Neural cell (in vitro differentiated cells): ENCODE measurements at regions not wholly inside any gene's neighbourhood (a gene's known extent, or its start where the extent isn't known, plus 50 kb on each side); places are given as distances from the start of the nearest gene placed in this dataset.

Experiments
- H2AFZ ChIP-seq: fragments of 200-600, 300-800 bp; sonication (generic), shearing (Covaris generic); 2 replicates; pipeline ENCODE4 v1.6.0; 2014; ENCODE audit warnings: low read depth, mild to moderate bottlenecking, antibody characterized with exemption, low read length, moderate library complexity
- H3F3A ChIP-seq: fragments of 200-600 bp; shearing (Covaris generic); 2 replicates; pipeline ENCODE4 v1.6.1; 2016; ENCODE audit warnings: mild to moderate bottlenecking, moderate library complexity, mixed read lengths, antibody characterized with exemption, low read length; ENCODE audit not compliant: insufficient read depth, poor library complexity, severe bottlenecking
- H3K27ac ChIP-seq: fragments of 200-600, 300-800 bp; sonication (generic), shearing (Covaris generic); 2 replicates; pipeline ENCODE4 v1.5.1; 2014; ENCODE audit warnings: mild to moderate bottlenecking, low read length, moderate library complexity
- H3K27me3 ChIP-seq: fragments of 300-800, 200-600 bp; sonication (generic), shearing (Covaris generic); 2 replicates; pipeline ENCODE4 v1.6.0; 2014; ENCODE audit warnings: mild to moderate bottlenecking, low read depth, low read length, moderate library complexity; ENCODE audit not compliant: insufficient read depth
- H3K36me3 ChIP-seq: fragments of 300-800, 200-600 bp; sonication (generic), shearing (Covaris generic); 2 replicates; pipeline ENCODE4 v1.5.1; 2014; ENCODE audit warnings: mild to moderate bottlenecking, antibody characterized with exemption, low read length, moderate library complexity; ENCODE audit not compliant: insufficient read depth
- H3K4me2 ChIP-seq: fragments of 300-800, 200-600 bp; sonication (generic), shearing (Covaris generic); 2 replicates; pipeline ENCODE4 v1.6.0; 2014; ENCODE audit warnings: mild to moderate bottlenecking, low read length
- H3K4me3 ChIP-seq: fragments of 300-800, 200-600 bp; sonication (generic), shearing (Covaris generic); 2 replicates; pipeline ENCODE4 v1.5.1; 2014; ENCODE audit warnings: mild to moderate bottlenecking, low read length, moderate library complexity
- H3K79me2 ChIP-seq: fragments of 200-600 bp; shearing (Covaris generic); replicated peaks from 2 replicates; pipeline ENCODE4 v1.6.0; 2014; ENCODE audit warnings: mild to moderate bottlenecking, low read length, moderate library complexity; ENCODE audit not compliant: insufficient read depth
- H3K9ac ChIP-seq: fragments of 300-800, 200-600 bp; sonication (generic), shearing (Covaris generic); 2 replicates; pipeline ENCODE4 v1.6.1; 2016; ENCODE audit warnings: mild to moderate bottlenecking, low read length, mixed read lengths
- H3K9me2 ChIP-seq: fragments of 200-600 bp; shearing (Covaris generic); 2 replicates; pipeline ENCODE4 v1.6.1; 2016; ENCODE audit warnings: mild to moderate bottlenecking, low read length, mixed read lengths; ENCODE audit not compliant: insufficient read depth
- H3K9me3 ChIP-seq: fragments of 200-600, 300-800 bp; sonication (generic), shearing (Covaris generic); 2 replicates; pipeline ENCODE4 v1.6.1; 2016; ENCODE audit warnings: mild to moderate bottlenecking, mixed run types, low read length, moderate library complexity, mixed read lengths
- H4K20me1 ChIP-seq: fragments of 200-600 bp; shearing (Covaris generic); 2 replicates; pipeline ENCODE4 v1.6.1; 2016; ENCODE audit warnings: mild to moderate bottlenecking, mixed run types; ENCODE audit not compliant: insufficient read depth
- CTCF ChIP-seq: fragments of 450-650 bp; IDR thresholded peaks from 2 replicates; pipeline ENCODE4 v1.5.1; 2014; ENCODE audit warnings: antibody characterized with exemption, mild to moderate bottlenecking, moderate library complexity; ENCODE audit not compliant: poor library complexity, severe bottlenecking
- EP300 ChIP-seq: fragments of 450-650 bp; conservative IDR thresholded peaks from 2 replicates; pipeline ENCODE4 v1.6.1; 2014; ENCODE audit warnings: antibody characterized with exemption, mild to moderate bottlenecking, moderate library complexity; ENCODE audit not compliant: poor library complexity, severe bottlenecking
- EZH2 ChIP-seq: fragments of 200-600, 300-800 bp; shearing (Covaris generic), sonication (generic); IDR thresholded peaks from 2 replicates; pipeline ENCODE4 v1.6.1; 2014; ENCODE audit warnings: antibody characterized with exemption, low read length, borderline replicate concordance, mild to moderate bottlenecking; ENCODE audit not compliant: insufficient read depth, poor library complexity, severe bottlenecking
- MXI1 ChIP-seq: fragments of 450-650 bp; conservative IDR thresholded peaks from 2 replicates; pipeline ENCODE4 v1.6.1; 2014; ENCODE audit warnings: antibody characterized with exemption, mild to moderate bottlenecking; ENCODE audit not compliant: poor library complexity, severe bottlenecking
- POLR2AphosphoS5 ChIP-seq: IDR thresholded peaks from 2 replicates; pipeline ENCODE4 v1.6.1; 2012
- RAD21 ChIP-seq: fragments of 450-650 bp; conservative IDR thresholded peaks from 2 replicates; pipeline ENCODE4 v1.6.1; 2014; ENCODE audit warnings: antibody characterized with exemption, mild to moderate bottlenecking, moderate library complexity
- REST ChIP-seq: IDR thresholded peaks from 2 replicates; pipeline ENCODE4 v1.6.1; 2012; ENCODE audit warnings: borderline replicate concordance
- SMC3 ChIP-seq: fragments of 450-650 bp; conservative IDR thresholded peaks from 2 replicates; pipeline ENCODE4 v1.6.1; 2014; ENCODE audit warnings: antibody characterized with exemption, mild to moderate bottlenecking, moderate library complexity; ENCODE audit not compliant: poor library complexity
- TAF1 ChIP-seq: IDR thresholded peaks from 2 replicates; pipeline ENCODE4 v1.6.1; 2012; ENCODE audit warnings: low read depth

GRCh38 chr15:81473177-81473576 is 99.2 kb upstream of the TMC3 start:
- no peak overlapping the region for H3K4me2 ChIP-seq
- H3F3A ChIP-seq: no peaks in the 10 kb centered on the region
- no peaks in the 10 kb centered on the region for H3K9me2 ChIP-seq
- no peaks in the 10 kb centered on the region for H3K9me3 ChIP-seq
- no peaks in the 10 kb centered on the region for H3K36me3 ChIP-seq
- no peaks in the 10 kb centered on the region for H4K20me1 ChIP-seq
- no peak overlapping the region for H3K4me3 ChIP-seq
- H3K79me2 ChIP-seq: no peaks in the 10 kb centered on the region
- H3K27ac ChIP-seq: no peak overlapping the region
- no peak overlapping the region for H3K9ac ChIP-seq
- no peaks in the 10 kb centered on the region for H3K27me3 ChIP-seq
- TF ChIP-seq SMC3: no peak
- TF ChIP-seq EP300: no peak
- no peak for TF ChIP-seq MXI1
- TF ChIP-seq CTCF: no peak
- TF ChIP-seq TAF1: no peak
- no peak for TF ChIP-seq EZH2
- no peak for TF ChIP-seq RAD21
- TF ChIP-seq REST: no peak
- TF ChIP-seq POLR2AphosphoS5: no peak
- H2AFZ ChIP-seq: no peak overlapping the region

GRCh38 chr15:81471151-81471550 is 97.1 kb upstream of the TMC3 start:
- no peaks in the 10 kb centered on the region for H4K20me1 ChIP-seq
- TF ChIP-seq TAF1 (no peak), EP300 (no peak), REST (no peak), CTCF (no peak), MXI1 (no peak), EZH2 (no peak)
- no peak overlapping the region for H3K4me3 ChIP-seq
- no peaks in the 10 kb centered on the region for H3K27me3 ChIP-seq
- H3K9ac ChIP-seq: no peak overlapping the region
- no peaks in the 10 kb centered on the region for H3K36me3 ChIP-seq
- no peak overlapping the region for H2AFZ ChIP-seq
- H3K27ac ChIP-seq: no peak overlapping the region
- H3K79me2 ChIP-seq: no peaks in the 10 kb centered on the region
- no peaks in the 10 kb centered on the region for H3K9me2 ChIP-seq
- H3K9me3 ChIP-seq: no peaks in the 10 kb centered on the region
- no peaks in the 10 kb centered on the region for H3F3A ChIP-seq
- H3K4me2 ChIP-seq: no peak overlapping the region
